ENCODE measurements at regions not wholly inside any gene's neighbourhood (a gene's known extent, or its start where the extent isn't known, plus 50 kb on each side); places are given as distances from the start of the nearest gene placed in this dataset.

- no peak for DNase-seq
Observed at GRCh38 chrX:149302705-149303104, 202.4 kb downstream of the IDS start.

GRCh38 chrX:149298111-149298510 is 207.0 kb downstream of the IDS start:
- no peak for TF ChIP-seq CTCF (IDR thresholded peaks at IDR 0.05)
- no peak for TF ChIP-seq POLR2A (IDR thresholded peaks at IDR 0.05)
- Histone ChIP-seq H3K36me3 (no peaks in the 10 kb centered on the region), H3K4me1 (no peaks in the 10 kb centered on the region), H3K27ac (no peak overlapping the region), H3K9me3 (no peaks in the 10 kb centered on the region), H3K27me3 (no peaks in the 10 kb centered on the region), H3K4me3 (replicated peaks in 1 of 3) (no peak overlapping the region)
- intact Hi-C loops (cut with DNase I): no loop called here
- 0% methylated on average over 1 of the region's 1 CpG for WGBS, 2 donors
- DNase-seq: no peak

More at GRCh38 chrX:149302705-149303104, 202.4 kb downstream of the IDS start:
- intact Hi-C loops (cut with DNase I): no loop called here
- Histone ChIP-seq H3K9me3 (no peaks in the 10 kb centered on the region), H3K36me3 (no peaks in the 10 kb centered on the region), H3K27me3 (no peaks in the 10 kb centered on the region), H3K4me3 (replicated peaks in 1 of 3) (no peak overlapping the region), H3K4me1 (no peaks in the 10 kb centered on the region), H3K27ac (no peak overlapping the region)
- 88 to 100% methylated on average over 2 of the region's 2 CpGs for WGBS, 2 donors
- no peak for TF ChIP-seq POLR2A (IDR thresholded peaks at IDR 0.05)
- TF ChIP-seq CTCF (IDR thresholded peaks at IDR 0.05): no peak

- Histone ChIP-seq H3K27me3 (no peaks in the 10 kb centered on the region), H3K4me1 (no peaks in the 10 kb centered on the region), H3K36me3 (no peaks in the 10 kb centered on the region), H3K27ac (no peak overlapping the region), H3K4me3 (replicated peaks in 1 of 3) (no peak overlapping the region), H3K9me3 (no peaks in the 10 kb centered on the region)
- 75 to 83% methylated on average over 5 of the region's 5 CpGs for WGBS, 2 donors
- TF ChIP-seq CTCF (IDR thresholded peaks at IDR 0.05) (no peak), POLR2A (IDR thresholded peaks at IDR 0.05) (no peak)
- no peak for DNase-seq
- intact Hi-C loops (cut with DNase I): no loop called here
Observed at GRCh38 chrX:149296092-149296491, 209.0 kb downstream of the IDS start.

- H3K4me3 ChIP-seq (replicated peaks in 1 of 3): no peak overlapping the region
- H3K9me3 ChIP-seq: no peaks in the 10 kb centered on the region
- WGBS, 2 donors: 33 to 43% methylated on average over 3 to 4 of the region's 4 CpGs
- TF ChIP-seq CTCF (IDR thresholded peaks at IDR 0.05) (peak; percentile 24 to 52 (median 49)), POLR2A (IDR thresholded peaks at IDR 0.05) (no peak)
- no peaks in the 10 kb centered on the region for H3K27me3 ChIP-seq
- no peaks in the 10 kb centered on the region for H3K36me3 ChIP-seq
- no peaks in the 10 kb centered on the region for H3K4me1 ChIP-seq
- peak; percentile 28 to 39 for DNase-seq
- intact Hi-C loops (cut with DNase I): no loop called here
- no peak overlapping the region for H3K27ac ChIP-seq
Observed at GRCh38 chrX:149286940-149287349, 218.2 kb downstream of the IDS start.

GRCh38 chrX:149284616-149285015 is 220.5 kb downstream of the IDS start:
- no peaks in the 10 kb centered on the region for H3K27me3 ChIP-seq
- no peaks in the 10 kb centered on the region for H3K4me1 ChIP-seq
- no peak overlapping the region for H3K4me3 ChIP-seq (replicated peaks in 1 of 3)
- no peak overlapping the region for H3K27ac ChIP-seq
- TF ChIP-seq CTCF (IDR thresholded peaks at IDR 0.05): no peak
- no peak for TF ChIP-seq POLR2A (IDR thresholded peaks at IDR 0.05)
- no peak for DNase-seq
- 25% methylated on average over 3 of the region's 3 CpGs for WGBS, 2 donors
- no peaks in the 10 kb centered on the region for H3K9me3 ChIP-seq
- H3K36me3 ChIP-seq: no peaks in the 10 kb centered on the region
- intact Hi-C loops (cut with DNase I): no loop called here

All from thyroid gland (tissue), 4 donors.